ENCODE measurements at regions not wholly inside any gene's neighbourhood (a gene's known extent, or its start where the extent isn't known, plus 50 kb on each side); places are given as distances from the start of the nearest gene placed in this dataset.

- DNase-seq, result no peak
Measured at GRCh38 chr3:30170681-30171438, 435.5 kb upstream of the TGFBR2 start.

DNA sequence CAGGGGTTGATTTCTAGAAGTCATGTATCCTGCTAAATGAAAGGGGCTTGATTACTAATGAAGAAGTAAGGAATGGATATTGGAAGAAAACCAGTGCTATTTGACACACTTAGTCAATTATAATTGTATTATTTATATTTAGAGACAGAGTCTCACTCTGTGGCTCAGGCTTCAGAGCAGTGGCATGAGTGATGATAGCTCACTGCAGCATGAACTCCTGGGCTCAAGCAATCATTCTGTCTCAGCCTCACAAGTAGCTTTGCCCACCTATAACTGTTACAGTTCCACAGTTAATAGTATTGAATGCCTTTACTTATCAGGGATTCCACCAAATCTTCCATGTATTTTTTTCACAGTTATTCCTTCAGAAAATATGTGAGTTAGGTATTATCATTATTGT, 432.0 kb upstream of the TGFBR2 start:
- DNase-seq, result no peak

DNA sequence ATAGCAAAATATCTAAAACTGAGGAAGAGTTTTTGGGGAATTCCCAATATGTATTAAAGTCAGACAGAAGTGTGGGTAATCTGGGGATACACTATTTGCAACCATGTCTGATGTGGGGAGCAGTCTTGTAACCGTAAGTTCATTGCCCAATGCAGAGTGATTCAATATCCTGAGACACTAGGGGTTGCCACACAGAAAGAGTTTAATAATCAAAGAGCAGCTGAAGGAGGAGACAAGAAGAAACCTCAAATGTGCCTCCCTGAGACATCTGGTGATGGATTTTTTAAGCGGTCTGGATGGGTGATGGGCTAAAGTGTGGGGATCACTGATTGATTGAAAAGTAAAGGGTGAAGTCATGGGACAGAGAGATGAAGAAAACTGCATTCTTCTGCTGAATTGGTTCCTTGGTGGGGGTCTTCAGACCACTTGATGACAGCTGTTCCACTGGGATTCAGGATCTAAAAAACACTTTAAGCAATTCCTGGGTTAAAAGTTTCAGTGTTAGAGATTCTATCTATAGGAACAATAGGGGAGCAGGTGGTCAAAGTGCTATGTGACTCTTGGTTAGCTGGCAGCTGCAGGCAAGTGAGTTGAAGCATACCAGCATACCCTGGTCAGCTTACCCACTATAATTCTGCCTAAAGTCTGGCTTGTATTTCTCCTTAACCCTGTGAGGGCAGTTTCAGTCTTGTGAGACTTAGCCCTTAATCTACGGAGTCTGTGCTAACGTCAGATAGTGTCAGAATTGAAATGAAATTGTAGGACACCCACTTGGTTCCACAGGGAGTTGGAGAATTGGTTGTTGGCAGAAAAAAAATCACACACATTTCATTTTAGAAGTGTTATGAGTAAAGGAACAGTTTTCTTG, 425.9 kb upstream of the TGFBR2 start:
- no peak for DNase-seq

DNA sequence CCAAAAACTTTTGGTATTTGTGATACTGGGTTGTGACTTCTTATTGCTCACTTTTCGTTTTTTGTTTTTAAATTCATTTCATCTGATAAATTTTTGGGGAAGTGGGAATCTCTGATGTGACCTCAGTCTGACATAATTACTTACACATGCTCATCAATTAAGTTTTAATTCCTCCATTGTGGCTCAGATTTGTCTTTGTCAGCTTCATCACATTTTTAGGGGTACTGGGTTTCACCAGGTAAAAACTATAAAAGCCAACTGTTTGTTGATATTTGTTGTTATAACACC, 425.3 kb upstream of the TGFBR2 start:
- no peak for DNase-seq

- DNase-seq, result no peak
Measured at GRCh38 chr3:30181581-30181980, 424.8 kb upstream of the TGFBR2 start.

DNA sequence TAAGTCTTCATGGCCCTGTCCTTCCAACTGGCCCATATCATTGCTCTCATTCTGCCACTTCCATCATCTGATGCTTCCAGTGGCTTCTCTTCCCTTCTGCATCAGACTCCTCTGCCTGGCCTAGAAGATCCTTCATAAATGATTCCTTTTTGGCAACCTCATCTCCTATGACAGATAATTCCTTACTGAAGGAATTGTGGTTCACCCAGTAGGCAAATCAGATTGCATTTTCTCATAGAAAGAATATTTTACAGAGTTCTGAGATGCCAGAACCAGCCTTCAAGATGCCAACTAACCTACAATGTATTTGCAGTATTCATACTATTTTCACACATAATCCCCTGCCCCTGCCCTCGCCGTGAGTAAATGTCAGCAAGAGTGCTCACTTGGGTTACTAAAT, 423.0 kb upstream of the TGFBR2 start:
- DNase-seq, result no peak

DNA sequence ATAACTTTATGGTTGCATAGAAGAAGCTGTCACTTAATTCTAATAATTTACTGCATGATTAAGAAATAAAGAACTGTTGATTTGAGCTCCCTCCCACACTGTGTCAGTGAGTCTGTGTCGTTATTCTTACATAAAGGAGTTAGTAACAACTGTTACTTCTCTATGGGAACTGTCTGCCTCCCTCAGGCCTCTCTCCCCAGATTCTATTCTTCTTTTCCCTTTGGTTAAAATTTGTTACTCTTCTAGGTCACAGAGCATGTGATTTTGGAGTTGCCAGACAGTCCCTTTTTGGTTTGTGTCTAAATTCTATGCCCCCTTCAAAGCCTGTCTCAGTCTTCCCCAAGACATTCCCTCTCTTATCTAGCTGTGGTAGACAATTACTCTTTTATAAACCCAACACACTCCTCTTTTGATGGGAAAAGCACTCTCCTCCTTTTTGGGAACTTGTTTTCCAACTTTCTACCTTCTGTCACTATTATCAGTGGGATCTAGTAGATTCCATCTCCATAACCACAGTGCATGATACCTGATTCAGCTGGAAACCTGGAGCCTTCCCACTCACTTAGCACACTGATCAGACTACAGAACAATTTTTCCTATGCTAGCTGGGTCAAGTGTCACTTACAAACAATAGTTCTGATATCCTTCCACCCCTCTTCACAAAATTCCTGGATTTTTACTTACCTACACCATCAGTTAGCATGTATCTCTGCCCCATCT, 422.1 kb upstream of the TGFBR2 start:
- DNase-seq, result no peak

GRCh38 chr3:30185872-30186271, 420.5 kb upstream of the TGFBR2 start:
- no peak for DNase-seq

- DNase-seq, result no peak
Measured at GRCh38 chr3:30186741-30187219, 419.6 kb upstream of the TGFBR2 start.

DNA sequence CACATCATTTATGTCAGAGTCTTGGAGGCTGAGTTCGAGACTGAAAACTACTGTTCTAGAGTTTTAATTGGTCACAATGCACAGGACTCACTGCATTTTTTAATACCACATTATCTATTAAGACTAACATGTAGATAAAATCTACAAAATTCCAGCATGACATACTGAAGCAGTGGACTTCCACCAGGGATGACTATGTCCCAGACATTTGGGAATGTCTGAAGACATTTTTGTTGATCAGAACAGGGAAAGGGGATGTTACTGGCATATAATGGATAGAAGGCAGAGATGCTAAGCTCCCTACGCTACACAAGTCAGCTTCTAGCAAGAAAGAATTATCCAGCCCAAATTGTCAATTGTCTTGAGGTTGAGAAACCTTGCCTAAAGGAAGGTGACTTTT, 419.0 kb upstream of the TGFBR2 start:
- no peak for DNase-seq

DNA sequence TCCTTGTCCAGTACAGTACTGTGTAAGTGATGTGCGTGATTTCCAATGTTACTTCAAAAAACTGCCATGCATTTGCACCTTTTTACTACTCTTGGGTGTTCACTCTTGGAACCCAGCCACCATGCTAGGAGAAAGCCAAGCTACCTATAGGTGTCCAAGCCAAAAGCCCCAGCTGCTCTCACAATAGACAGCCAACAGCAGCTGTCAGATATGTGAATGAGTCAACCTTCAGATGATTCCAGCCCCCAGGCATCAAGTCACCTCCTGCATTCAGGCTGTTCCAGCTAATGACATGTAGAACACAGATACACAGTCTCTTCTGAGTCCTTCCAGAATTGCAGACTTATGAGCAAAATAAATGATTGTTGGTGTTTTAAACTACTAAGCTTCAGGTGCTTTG, 417.7 kb upstream of the TGFBR2 start:
- DNase-seq, result peak; percentile 70

DNA sequence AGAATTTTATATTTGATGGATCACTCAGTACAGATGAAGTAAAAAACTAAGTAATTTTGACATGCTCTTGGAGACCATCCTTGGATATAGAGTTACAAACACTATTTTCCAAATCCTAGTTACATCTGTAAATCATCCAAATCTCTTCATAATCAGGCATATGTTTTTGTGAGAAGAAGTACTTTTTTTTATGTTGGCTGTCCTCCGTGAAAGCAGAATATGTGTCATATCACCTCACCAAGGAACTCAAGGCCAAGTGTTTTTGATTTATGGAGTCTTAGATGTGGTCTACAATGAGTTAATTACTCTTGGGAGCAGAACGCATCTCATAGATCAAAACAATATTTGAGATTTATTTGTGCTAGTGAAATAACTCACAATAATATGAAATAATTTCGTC, 416.5 kb upstream of the TGFBR2 start:
- DNase-seq, result no peak

DNA sequence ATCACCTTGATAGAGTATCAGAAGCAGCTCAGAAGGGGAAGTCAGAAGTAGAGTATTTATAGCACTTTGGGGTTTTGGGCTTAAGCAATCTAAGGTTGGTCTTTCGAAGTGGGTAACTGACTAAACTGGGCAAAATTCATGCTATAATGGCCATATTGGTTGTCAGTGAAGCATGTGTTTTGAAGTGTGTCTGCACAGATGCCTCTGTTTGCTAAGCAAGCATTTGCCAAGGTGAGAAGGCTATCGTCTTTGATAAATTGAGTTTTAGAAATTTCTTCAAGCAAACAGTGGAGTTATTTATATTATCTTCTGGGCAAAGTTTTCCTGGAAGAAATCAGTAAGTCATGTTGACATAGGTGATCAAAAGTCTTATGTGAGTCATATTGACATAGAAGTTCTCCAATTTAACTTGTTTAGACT, 412.8 kb upstream of the TGFBR2 start:
- DNase-seq, result no peak

- no peak for DNase-seq
Measured at GRCh38 chr3:30195352-30195751, 411.0 kb upstream of the TGFBR2 start.

DNA sequence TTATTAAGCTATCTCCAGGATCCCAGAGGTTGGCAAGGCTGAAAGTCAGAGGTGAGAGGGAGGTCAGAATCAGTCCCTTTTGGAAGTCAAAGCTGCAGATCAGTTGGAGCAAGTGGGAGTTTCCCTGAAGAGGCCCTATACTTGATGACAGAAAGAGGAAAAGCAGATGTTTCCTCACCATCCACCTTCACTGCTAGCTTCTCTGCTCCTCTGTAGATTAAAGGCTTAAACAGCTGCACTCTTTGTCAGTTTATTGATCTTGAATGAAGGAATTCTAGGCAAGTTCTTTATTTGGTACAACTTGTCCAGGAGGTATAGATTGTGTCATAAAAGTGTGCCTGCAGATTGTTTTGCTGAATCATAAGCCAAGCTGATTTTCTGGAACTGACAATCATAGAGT, 408.2 kb upstream of the TGFBR2 start:
- no peak for DNase-seq

GRCh38 chr3:30199096-30199759, 407.2 kb upstream of the TGFBR2 start:
- DNase-seq, result no peak

- DNase-seq, result no peak
Measured at GRCh38 chr3:30199855-30200254, 406.5 kb upstream of the TGFBR2 start.

- no peak for DNase-seq
Measured at GRCh38 chr3:30201715-30202114, 404.7 kb upstream of the TGFBR2 start.

DNA sequence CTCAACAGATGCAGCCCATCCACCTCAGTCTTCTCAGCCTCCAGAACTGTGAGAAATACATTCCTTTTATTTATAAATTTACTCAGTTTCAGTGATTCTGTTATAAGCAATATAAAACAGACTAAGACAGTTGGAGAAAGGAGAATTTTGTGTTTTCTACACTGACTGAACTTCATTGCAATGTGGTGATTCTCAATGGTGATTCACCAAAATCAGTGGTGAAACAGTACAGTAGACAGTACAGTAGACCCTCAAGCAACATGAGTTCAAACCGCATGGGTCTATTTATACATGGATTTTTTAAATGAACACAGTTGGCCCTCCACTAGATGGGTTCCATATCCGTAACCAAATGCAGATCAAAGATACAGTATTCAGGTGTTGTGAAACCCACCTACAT, 403.1 kb upstream of the TGFBR2 start:
- DNase-seq, result no peak

GRCh38 chr3:30204126-30204525, 402.3 kb upstream of the TGFBR2 start:
- DNase-seq, result no peak

- no peak for DNase-seq
Measured at GRCh38 chr3:30206051-30206450, 400.4 kb upstream of the TGFBR2 start.

DNA sequence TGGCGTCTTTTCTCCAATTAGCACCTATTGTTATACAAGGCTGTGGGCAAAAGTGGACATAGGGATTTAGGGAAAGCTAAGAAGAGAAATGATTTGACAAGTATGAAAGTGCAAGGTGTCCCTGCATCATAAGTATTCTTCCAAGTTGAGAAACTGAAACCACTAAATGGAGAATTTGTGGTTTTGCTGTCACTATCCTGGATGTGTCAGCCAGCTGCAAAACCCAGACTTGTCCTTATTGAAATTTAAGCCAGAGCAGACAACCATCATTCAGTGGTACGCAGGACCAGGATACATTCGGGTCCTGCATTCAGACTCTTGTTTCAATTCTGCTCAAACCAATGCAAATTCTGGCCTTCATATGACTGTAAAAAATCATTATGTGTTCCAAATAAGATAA, 384.8 kb upstream of the TGFBR2 start:
- DNase-seq, result no peak

- DNase-seq, result no peak
Measured at GRCh38 chr3:30222441-30222840, 384.0 kb upstream of the TGFBR2 start.

Measured in NCI-H1105 (cell line).